IMR-90 (cell line): ENCODE measurements at regions not wholly inside any gene's neighbourhood (a gene's known extent, or its start where the extent isn't known, plus 50 kb on each side); places are given as distances from the start of the nearest gene placed in this dataset.

Source experiments
- ATAC-seq: fragments of 200-7000 bp; cut with Tn5 transposase; 2 replicates; pipeline ENCODE4 v1.9.1; 2020; ENCODE audit warnings: low read depth, mild to moderate bottlenecking, moderate library complexity
- BruUV-seq: library from RNA; stranded (reverse); fragments of 400-500 nt; replicated peaks from 2 replicates; lab custom pipeline; 2021; lab: Mats Ljungman, UMichigan
- CTCF ChIA-PET: fragments of 300-600 bp; formaldehyde crosslinking; extraction: SDS; loops from one replicate; lab custom pipeline; 2021; ENCODE audit warnings: antibody characterized with exemption; lab: Yijun Ruan, JAX
- POLR2A ChIA-PET: fragments of 300-600 bp; sonication (Branson Sonifier 250); formaldehyde crosslinking; loops from one replicate; lab custom pipeline; 2022; ENCODE audit warnings: antibody characterized with exemption; ENCODE audit not compliant: unreplicated experiment; lab: Charles Lee
- DNase-seq: peaks from one replicate; pipeline ENCODE4 v3.0.0; 2013
- H2AFZ ChIP-seq: replicated peaks from 2 replicates; pipeline ENCODE3; 2013; ENCODE audit warnings: low read length, mild to moderate bottlenecking; ENCODE audit not compliant: poor library complexity
- H2AK5ac ChIP-seq: 2 replicates; pipeline ENCODE4 v1.6.1; 2013; ENCODE audit warnings: low read depth, low read length, inconsistent platforms
- H2AK9ac ChIP-seq: replicated peaks from 2 replicates; pipeline ENCODE3; 2013; ENCODE audit warnings: mild to moderate bottlenecking, low read depth, low read length, moderate library complexity; ENCODE audit not compliant: poor library complexity
- H2BK120ac ChIP-seq: 2 replicates; pipeline ENCODE4 v1.6.1; 2013; ENCODE audit warnings: low read depth, low read length, inconsistent platforms
- H2BK15ac ChIP-seq: 3 replicates; pipeline ENCODE4 v1.6.1; 2013; ENCODE audit warnings: low read depth, low read length, inconsistent platforms
- H2BK20ac ChIP-seq: 2 replicates; pipeline ENCODE4 v1.6.1; 2013; ENCODE audit warnings: low read depth, mild to moderate bottlenecking, inconsistent platforms, low read length, moderate library complexity
- H2BK5ac ChIP-seq: 2 replicates; pipeline ENCODE4 v1.6.1; 2013; ENCODE audit warnings: mild to moderate bottlenecking, low read depth, low read length, inconsistent platforms; ENCODE audit not compliant: poor library complexity, severe bottlenecking
- H3K14ac ChIP-seq: replicated peaks from 2 replicates; pipeline ENCODE4 v1.6.1; 2013; ENCODE audit warnings: low read depth, low read length, inconsistent platforms
- H3K18ac ChIP-seq: 2 replicates; pipeline ENCODE4 v1.6.1; 2013; ENCODE audit warnings: low read depth, low read length, control low read depth
- H3K23ac ChIP-seq: 2 replicates; pipeline ENCODE4 v1.6.1; 2013; ENCODE audit warnings: low read depth, low read length, inconsistent platforms
- H3K27ac ChIP-seq: 2 replicates; pipeline ENCODE4 v1.5.1; 2013; ENCODE audit warnings: mild to moderate bottlenecking, control low read depth, low read length; ENCODE audit not compliant: insufficient read depth
- H3K27me3 ChIP-seq: 2 replicates; pipeline ENCODE4 v1.6.1; 2013; ENCODE audit warnings: low read length; ENCODE audit not compliant: control insufficient read depth, insufficient read depth
- H3K36me3 ChIP-seq: 2 replicates; pipeline ENCODE4 v1.6.1; 2013; ENCODE audit warnings: low read length, mixed read lengths; ENCODE audit not compliant: control insufficient read depth, insufficient read depth
- H3K4ac ChIP-seq: 2 replicates; pipeline ENCODE4 v1.6.1; 2013; ENCODE audit warnings: low read depth, low read length, inconsistent platforms
- H3K4me1 ChIP-seq: 2 replicates; pipeline ENCODE4 v1.6.1; 2013; ENCODE audit warnings: low read length, mixed read lengths; ENCODE audit not compliant: control insufficient read depth, insufficient read depth
- H3K4me2 ChIP-seq: 2 replicates; pipeline ENCODE4 v1.6.1; 2013; ENCODE audit warnings: low read depth, mild to moderate bottlenecking, control low read depth, low read length, moderate library complexity
- H3K4me3 ChIP-seq: 2 replicates; pipeline ENCODE4 v1.5.1; 2013; ENCODE audit warnings: low read depth, mild to moderate bottlenecking, control low read depth, low read length, moderate library complexity; ENCODE audit not compliant: insufficient read depth
- H3K56ac ChIP-seq: 2 replicates; pipeline ENCODE4 v1.6.1; 2013; ENCODE audit warnings: low read length, inconsistent platforms; ENCODE audit not compliant: insufficient read depth; ENCODE audit errors: extremely low read depth
- H3K79me1 ChIP-seq, 2 experiments: 2 replicates each; pipeline ENCODE4 v1.6.1; 2013; ENCODE audit warnings: low read length in 2 of 2, inconsistent platforms in 1 of 2, low read depth in 1 of 2
- H3K9ac ChIP-seq: 2 replicates; pipeline ENCODE4 v1.6.1; 2013; ENCODE audit warnings: low read depth, low read length, control low read depth
- H3K9me1 ChIP-seq: 2 replicates; pipeline ENCODE4 v1.6.1; 2013; ENCODE audit warnings: low read length, inconsistent platforms; ENCODE audit not compliant: insufficient read depth
- H3K9me3 ChIP-seq: 2 replicates; pipeline ENCODE4 v1.6.1; 2013; ENCODE audit warnings: low read length; ENCODE audit not compliant: control insufficient read depth, insufficient read depth
- H4K20me1 ChIP-seq: 2 replicates; pipeline ENCODE4 v1.6.1; 2013; ENCODE audit warnings: low read length, inconsistent platforms; ENCODE audit not compliant: insufficient read depth
- H4K5ac ChIP-seq: 2 replicates; pipeline ENCODE4 v1.6.1; 2013; ENCODE audit warnings: mild to moderate bottlenecking, low read depth, low read length, control low read depth
- H4K8ac ChIP-seq, 2 experiments: 2 replicates each; pipeline ENCODE4 v1.6.1; 2013; ENCODE audit warnings: low read depth in 2 of 2, low read length in 2 of 2, control low read depth in 1 of 2, inconsistent platforms in 1 of 2
- H4K91ac ChIP-seq: 2 replicates; pipeline ENCODE4 v1.6.1; 2013; ENCODE audit warnings: low read depth, low read length, inconsistent platforms; ENCODE audit not compliant: insufficient read depth
- MAFK ChIP-seq: IDR thresholded peaks from 2 replicates; pipeline ENCODE4 v1.6.1; 2012; ENCODE audit warnings: low read depth, low read length, improper control_type of control experiment
- RCOR1 ChIP-seq: IDR thresholded peaks from 2 replicates; pipeline ENCODE4 v1.6.1; 2012; ENCODE audit warnings: mild to moderate bottlenecking, low read length, improper control_type of control experiment; ENCODE audit not compliant: insufficient replicate concordance
- WGBS, 2 experiments: methylation state at CpG; one replicate each; pipeline versions ENCODE4 v1.1.5 to v1.1.7; 2013; ENCODE audit warnings: missing lambda C conversion rate in 2 of 2; ENCODE audit not compliant: insufficient read length in 1 of 2; ENCODE audit errors: extremely low coverage in 2 of 2; 5-methylcytosine and 5-hydroxymethylcytosine counted together
- dilution Hi-C: fragments of 300-500 bp; cut with HindIII; formaldehyde crosslinking; loops from one replicate; pipeline ENCODE4 v1.14.3; 2018; ENCODE audit warnings: low sequenced_read_pairs; ENCODE audit not compliant: unreplicated experiment
- in situ Hi-C: fragments of 300-500 bp; cut with MboI; formaldehyde crosslinking; loops from 3 replicates; pipeline ENCODE4 v1.14.3; 2019; ENCODE audit warnings: low sequenced_read_pairs, inconsistent platforms, mixed read lengths
- intact Hi-C: fragments of 100-400 bp; cut with micrococcal nuclease; formaldehyde crosslinking; loops from 2 replicates; pipeline ENCODE4 v1.10.0; 2022

DNA sequence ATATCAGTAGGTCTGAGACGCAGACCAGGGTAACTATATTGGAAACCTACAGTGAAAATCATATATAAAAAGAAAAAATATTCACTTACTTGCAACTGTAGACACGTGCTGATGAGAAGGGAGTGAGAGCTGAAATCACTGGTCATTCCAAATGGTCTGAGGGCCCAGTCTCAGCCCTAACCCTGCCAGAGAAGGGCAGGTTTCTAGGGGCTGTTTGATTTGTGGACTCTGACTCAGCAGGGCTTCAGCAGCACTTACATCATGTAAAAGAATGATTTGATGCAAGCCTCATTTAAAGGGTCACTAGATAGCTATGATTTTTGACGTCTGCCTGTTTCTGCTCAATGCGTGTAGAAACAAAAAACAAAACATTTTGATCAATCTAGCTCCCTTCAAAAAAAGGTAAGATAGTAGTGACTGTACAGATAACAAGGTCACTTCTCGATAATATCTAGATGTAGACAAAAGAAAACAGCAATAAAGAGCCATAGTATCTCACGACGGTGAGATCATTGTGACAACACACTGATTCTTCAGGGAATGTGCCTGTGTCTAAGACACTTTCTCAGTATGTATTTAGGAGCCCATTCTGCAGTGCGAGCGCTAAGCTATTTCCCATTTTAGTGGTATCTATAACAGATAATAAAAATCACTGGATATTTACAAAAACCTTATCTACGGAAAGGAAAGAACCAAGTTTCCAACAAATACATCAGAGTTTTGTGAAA, 307.2 kb downstream of the HIVEP2 start:
- dilution Hi-C loops, result no loop called here
- DNase-seq, result peak; percentile 45

More for the DNA sequence above, 307.2 kb downstream of the HIVEP2 start:
- Histone ChIP-seq H4K91ac (no peak overlapping the region), H3K9me1 (no peaks in the 10 kb centered on the region), H3K4me2 (no peak overlapping the region), H2BK20ac (no peak overlapping the region), H2BK120ac (no peak overlapping the region), H3K23ac (no peak overlapping the region), H3K27me3 (peaks cover 2% of the 10 kb centered on the region; the same call in 1 of the 2 replicates), H3K79me1 (no peaks in the 10 kb centered on the region), H4K8ac (no peak overlapping the region), H3K14ac (no peak overlapping the region), H2AK5ac (no peak overlapping the region), H3K4ac (no peak overlapping the region), H2AFZ (no peak overlapping the region), H3K18ac (no peak overlapping the region), H3K56ac (no peak overlapping the region), H3K9me3 (no peaks in the 10 kb centered on the region), H3K36me3 (no peaks in the 10 kb centered on the region), H4K5ac (no peak overlapping the region), H2AK9ac (no peak overlapping the region), H3K9ac (no peak overlapping the region), H3K4me3 (no peak overlapping the region), H2BK5ac (no peak overlapping the region), H3K27ac (no peak overlapping the region), H3K4me1 (no peaks in the 10 kb centered on the region; the same call in 1 of the 2 replicates), H4K20me1 (no peaks in the 10 kb centered on the region), H2BK15ac (no peak overlapping the region)
- ChIA-PET CTCF (no interaction called here), POLR2A (no interaction called here)
- WGBS, 2 experiments, result no CpG with 5 or more reads among the region's 10 CpGs
- intact Hi-C loops (no loop called here), in situ Hi-C loops (no loop called here)
- TF ChIP-seq RCOR1 (no peak), MAFK (no peak)
- no TSS peak for BruUV-seq
- ATAC-seq, result no peak
